ENCODE measurements at regions not wholly inside any gene's neighbourhood (a gene's known extent, or its start where the extent isn't known, plus 50 kb on each side); places are given as distances from the start of the nearest gene placed in this dataset.
"Not testable (repeated sequence)": the region's sequence is repeated elsewhere in the genome, so short reads cannot be mapped to it uniquely, and the experiment has no call there.

DNA sequence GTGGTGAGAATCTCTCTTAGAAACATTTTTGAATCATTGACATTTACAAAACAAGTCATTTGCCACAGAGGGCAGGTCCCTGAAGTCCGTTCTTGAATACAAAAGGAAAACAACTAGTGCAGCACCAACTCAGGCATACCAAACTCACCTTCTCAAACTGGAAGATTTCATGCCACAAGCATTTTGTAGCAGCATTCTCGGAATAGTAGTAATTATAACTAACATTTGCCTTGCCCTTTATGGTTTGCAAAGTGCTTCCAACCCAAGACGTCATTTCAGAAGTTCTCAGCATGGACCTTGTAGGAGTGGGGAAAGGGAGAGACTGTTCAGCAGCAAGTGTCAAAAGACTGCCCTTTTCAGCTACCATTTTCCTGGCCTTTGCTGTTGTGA is 344.6 kb downstream of the RFC3 start:
- DNase-seq = no peak

GRCh38 chr13:34164582-34164981 is 346.6 kb downstream of the RFC3 start:
- no peak for DNase-seq

DNA sequence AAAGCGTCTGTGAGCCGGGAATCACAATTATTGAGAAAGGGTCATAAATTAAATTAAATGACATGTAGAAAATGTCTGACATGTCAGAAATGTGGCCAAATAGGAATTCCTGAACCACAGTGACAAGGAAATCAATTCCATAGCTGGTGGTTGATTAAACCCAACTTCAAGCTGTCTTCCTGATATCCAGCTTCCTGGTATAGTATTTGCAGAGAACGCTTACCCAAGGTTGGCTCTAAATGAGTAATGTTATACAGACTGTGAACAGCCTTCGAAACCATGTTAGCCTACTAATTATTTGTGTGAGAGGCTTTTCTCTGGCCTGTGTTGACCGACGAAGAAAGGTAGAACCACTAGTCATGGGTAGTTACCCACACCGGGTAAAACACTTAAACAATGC is 347.2 kb downstream of the RFC3 start:
- no peak for DNase-seq

GRCh38 chr13:34166406-34166805 is 348.5 kb downstream of the RFC3 start:
- DNase-seq = no peak

- no peak for DNase-seq
Measured at GRCh38 chr13:34167347-34167746, 349.4 kb downstream of the RFC3 start.

DNA sequence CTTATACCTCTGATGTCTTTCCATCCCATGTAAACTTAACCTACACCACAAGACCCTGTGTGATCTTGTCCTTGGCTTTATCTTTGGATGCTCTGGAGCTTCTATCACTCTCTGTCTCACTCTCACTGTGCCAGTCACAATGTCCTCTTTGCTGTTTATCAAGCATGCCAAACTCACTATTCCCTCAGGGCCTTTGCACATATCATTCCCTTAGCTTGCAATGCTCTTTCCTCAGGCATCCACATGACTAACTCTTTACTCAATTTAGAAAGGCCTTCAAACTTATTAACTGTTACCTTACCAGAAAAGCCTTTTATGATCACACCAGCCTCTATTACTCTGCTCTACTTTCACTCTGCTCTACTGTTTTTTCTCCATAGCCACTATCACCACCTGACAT is 354.1 kb downstream of the RFC3 start:
- no peak for DNase-seq

DNA sequence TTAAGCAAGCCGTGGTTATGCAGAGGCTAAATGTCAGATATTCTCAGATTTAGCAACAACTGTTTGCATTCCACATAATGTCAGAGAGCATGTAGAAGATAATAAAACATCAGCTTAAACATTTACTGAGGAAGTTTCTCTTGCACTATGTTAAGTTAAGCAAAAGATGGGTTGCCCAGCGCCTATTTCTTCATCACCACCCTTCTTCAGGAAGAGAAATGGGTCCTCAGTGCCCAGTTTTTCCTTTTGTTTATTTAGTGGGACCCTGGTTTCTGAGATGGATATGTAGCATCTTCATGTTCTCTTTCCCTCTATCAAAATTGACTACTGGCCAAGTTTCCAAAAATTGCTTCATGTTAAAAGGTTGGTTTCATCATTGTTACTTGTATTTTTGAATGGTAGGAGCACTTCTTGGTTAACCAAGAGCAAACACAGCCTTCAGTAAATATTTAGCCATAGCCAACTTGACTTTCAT is 356.8 kb downstream of the RFC3 start:
- DNase-seq = no peak

DNA sequence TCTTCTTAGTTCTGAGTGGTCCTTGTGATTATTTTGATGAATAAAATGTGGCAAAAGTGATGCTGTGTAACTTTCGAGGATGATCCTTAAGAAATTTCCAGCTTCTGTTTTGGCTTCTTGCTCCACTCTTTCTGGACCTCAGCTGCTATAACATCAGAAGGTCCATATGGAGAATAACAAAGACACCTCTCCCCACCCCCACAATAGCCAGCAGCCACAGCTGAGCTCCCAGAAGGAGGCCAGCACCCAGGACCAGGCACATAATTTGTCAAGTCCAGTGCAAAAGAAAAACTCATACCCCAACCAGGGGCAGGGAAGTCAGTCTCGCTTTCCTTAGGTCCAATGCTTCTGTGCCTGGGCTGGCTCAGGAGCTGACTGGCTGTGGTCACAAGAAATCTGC is 357.6 kb downstream of the RFC3 start:
- DNase-seq = no peak

GRCh38 chr13:34176633-34177032 is 358.7 kb downstream of the RFC3 start:
- DNase-seq = no peak

- DNase-seq = no peak
Measured at GRCh38 chr13:34179481-34179880, 361.5 kb downstream of the RFC3 start.

DNA sequence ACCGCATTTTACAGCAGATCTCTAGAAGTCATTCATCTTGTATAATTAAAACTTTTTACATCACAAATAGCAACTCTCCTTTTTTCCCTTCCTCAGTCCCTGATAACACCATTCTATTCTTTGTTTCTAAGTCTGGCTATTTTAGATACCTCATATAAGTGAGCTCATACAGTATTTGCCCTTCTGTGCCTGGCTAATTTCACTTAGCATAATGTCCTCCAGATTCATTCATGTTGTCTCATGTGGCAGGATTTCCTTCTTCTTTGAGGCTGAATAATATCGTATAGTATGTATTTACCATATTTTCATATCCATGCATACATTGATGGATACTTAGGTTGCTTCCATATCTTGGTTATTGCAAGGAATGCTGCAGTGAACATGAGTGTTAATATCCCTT is 362.0 kb downstream of the RFC3 start:
- DNase-seq = no peak

DNA sequence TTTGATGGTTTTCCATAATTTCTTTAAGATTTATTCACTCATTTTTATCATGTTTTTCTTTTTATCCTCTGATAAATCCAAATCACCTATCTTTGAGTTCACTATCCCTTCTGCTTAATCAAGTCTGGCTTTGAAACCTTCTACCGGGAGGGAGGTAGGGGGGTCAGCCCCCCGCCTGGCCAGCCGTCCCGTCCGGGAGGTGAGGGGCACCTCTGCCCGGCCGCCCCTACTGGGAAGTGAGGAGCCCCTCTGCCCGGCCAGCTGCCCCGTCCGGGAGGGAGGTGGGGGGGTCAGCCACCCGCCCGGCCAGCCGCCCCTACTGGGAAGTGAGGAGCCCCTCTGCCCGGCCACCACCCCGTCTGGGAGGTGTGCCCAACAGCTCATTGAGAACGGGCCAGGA is 363.3 kb downstream of the RFC3 start:
- not testable (repeated sequence) for DNase-seq

DNA sequence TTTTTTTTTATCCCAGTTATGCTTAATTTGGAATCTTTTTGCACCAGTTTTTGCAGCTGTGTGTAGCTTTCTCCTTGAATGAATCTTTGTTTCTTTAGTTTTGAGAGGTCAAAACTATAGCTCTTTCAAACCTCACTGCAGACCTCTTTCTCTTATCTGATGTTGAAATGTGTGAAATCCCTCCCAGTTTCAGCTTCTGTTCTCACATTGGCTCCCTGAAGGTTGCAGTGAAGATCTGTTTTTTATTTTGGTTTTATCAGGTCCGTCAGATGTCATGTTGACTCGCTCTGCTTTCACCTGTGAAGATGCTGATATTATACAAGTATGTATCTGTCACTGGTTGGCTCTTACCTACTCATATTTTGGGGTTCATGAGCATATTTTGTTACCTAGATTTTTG is 372.0 kb downstream of the RFC3 start:
- no peak for DNase-seq

GRCh38 chr13:34201050-34201913 is 383.3 kb downstream of the RFC3 start:
- no peak for DNase-seq

GRCh38 chr13:34207334-34207733 is 389.4 kb downstream of the RFC3 start:
- no peak for DNase-seq

GRCh38 chr13:34207872-34208271 is 389.9 kb downstream of the RFC3 start:
- no peak for DNase-seq

DNA sequence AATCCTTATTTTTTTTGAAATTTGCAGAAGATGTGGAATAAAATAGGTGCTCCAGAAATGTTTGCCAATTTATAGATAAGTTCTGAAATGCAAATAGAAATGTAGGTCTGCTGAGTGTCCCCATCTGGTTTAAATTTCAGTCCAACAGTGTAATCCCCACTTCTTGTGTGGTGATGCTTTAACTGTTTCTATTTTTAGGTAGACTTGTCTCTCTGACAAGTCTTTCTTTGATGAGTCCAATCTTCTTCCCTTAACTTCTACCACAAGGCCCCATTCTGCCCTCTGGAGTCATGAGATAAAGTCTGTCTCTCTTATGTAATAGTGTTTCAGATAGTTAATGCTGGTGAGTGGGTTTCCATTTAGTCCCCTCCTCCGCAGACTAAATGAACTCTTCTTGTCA is 390.4 kb downstream of the RFC3 start:
- DNase-seq = no peak

DNA sequence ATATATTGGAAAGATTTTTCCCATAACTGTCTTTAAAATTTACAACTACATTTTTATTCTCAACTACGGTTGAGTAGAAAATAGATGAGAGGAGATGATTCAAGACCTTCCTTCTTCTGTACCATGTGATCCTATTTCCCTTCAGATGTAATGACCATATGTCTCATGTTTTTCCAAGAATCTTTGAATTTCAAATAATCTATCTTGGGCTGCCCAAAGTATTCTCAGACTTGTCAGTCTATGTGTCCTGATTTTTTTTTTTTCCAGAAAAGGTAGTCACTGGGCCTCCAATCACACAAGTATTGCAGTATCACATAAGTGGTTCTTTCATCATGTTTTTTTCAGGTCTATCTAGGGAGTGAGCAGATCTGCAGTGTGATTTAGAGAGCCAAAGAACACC is 392.4 kb downstream of the RFC3 start:
- no peak for DNase-seq

GRCh38 chr13:34214686-34215085 is 396.7 kb downstream of the RFC3 start:
- DNase-seq = no peak

DNA sequence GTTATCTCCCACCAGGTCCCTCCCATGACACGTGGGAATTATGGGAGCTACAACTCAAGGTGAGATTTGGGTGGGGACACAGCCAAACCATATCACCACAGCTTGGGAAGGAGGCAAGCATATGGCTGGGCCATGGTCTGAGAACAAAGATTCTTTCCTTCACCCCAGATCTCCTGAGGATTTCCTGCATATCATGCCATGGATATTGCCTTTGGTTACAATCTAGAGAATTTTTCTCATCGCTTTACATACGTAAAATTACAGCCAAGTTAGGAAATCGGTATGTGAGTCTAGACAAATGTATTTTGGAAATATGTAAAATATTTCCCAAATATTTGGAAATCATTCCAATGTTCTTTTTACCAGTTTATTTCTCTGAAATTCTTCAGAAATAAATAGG is 398.3 kb downstream of the RFC3 start:
- no peak for DNase-seq

DNA sequence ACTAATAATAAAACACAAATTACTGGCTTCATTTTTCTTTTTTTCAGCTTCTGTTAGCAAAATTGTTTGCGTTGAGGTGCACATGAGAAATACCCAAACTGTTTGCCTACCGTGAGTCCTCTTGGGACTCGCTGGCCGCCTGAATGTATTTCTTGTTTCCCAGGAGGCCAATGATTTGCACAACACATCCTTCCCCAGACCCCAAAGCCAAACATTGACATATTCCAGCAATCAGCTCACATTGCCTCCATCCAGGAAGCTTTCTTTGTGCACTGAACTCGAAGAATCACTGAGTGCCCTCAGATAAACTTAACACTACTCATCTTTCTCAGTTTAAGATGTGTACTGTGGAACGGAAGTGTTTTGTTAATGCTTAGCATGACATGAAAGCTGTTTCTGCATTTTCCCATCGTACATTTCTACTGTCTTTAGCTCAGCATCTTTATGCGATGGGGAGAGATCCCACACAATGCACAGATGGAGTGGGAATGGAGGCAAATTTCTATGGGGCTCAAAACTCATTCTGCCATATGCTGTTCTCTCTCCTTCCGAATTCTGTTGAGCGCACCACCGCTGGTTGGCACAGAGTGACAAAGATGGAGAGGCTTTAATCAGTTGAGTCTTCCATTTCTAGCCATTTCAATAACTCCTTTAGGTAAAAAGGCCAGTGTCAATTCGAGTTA is 399.5 kb downstream of the RFC3 start:
- no peak for DNase-seq

- DNase-seq = no peak
Measured at GRCh38 chr13:34223984-34224383, 406.0 kb downstream of the RFC3 start.

GRCh38 chr13:34224877-34225276 is 406.9 kb downstream of the RFC3 start:
- DNase-seq = no peak

All from hypothalamus (tissue), 51 donors.